Muscle layer of duodenum (tissue), 2 donors: ENCODE measurements at regions not wholly inside any gene's neighbourhood (a gene's known extent, or its start where the extent isn't known, plus 50 kb on each side); places are given as distances from the start of the nearest gene placed in this dataset.
A peak's percentile ranks its signal among the peaks of the same experiment; 100 is the strongest.
"Not testable (repeated sequence)": the region's sequence is repeated elsewhere in the genome, so short reads cannot be mapped to it uniquely, and the experiment has no call there.

Source experiments
- H3K27ac ChIP-seq: one replicate; pipeline ENCODE4 v1.7.0; 2013; ENCODE audit warnings: mild to moderate bottlenecking, low read length
- H3K27me3 ChIP-seq: one replicate; pipeline ENCODE4 v1.7.0; 2013; ENCODE audit warnings: low read depth, mild to moderate bottlenecking, control low read depth, low read length
- H3K36me3 ChIP-seq, 2 donors: one replicate each; pipeline ENCODE4 v1.7.0; 2013; ENCODE audit warnings: low read length in 2 of 2, control low read depth in 1 of 2, mild to moderate bottlenecking in 1 of 2; ENCODE audit not compliant: insufficient read depth in 2 of 2, control insufficient read depth in 1 of 2
- H3K4me1 ChIP-seq, 2 donors: one replicate each; pipeline ENCODE4 v1.7.0; 2013; ENCODE audit warnings: low read length in 2 of 2, mild to moderate bottlenecking in 2 of 2, control low read depth in 1 of 2, moderate library complexity in 1 of 2; ENCODE audit not compliant: insufficient read depth in 2 of 2, control insufficient read depth in 1 of 2
- H3K4me3 ChIP-seq, 2 donors: one replicate each; pipeline ENCODE4 v1.7.0; 2013; ENCODE audit warnings: low read length in 2 of 2, low read depth in 1 of 2, mild to moderate bottlenecking in 1 of 2
- H3K9me3 ChIP-seq, 2 donors: one replicate each; pipeline ENCODE4 v1.7.0; 2013; ENCODE audit warnings: low read length in 2 of 2, control low read depth in 1 of 2, mild to moderate bottlenecking in 1 of 2; ENCODE audit not compliant: control insufficient read depth in 1 of 2
- donor health status: healthy.

DNA sequence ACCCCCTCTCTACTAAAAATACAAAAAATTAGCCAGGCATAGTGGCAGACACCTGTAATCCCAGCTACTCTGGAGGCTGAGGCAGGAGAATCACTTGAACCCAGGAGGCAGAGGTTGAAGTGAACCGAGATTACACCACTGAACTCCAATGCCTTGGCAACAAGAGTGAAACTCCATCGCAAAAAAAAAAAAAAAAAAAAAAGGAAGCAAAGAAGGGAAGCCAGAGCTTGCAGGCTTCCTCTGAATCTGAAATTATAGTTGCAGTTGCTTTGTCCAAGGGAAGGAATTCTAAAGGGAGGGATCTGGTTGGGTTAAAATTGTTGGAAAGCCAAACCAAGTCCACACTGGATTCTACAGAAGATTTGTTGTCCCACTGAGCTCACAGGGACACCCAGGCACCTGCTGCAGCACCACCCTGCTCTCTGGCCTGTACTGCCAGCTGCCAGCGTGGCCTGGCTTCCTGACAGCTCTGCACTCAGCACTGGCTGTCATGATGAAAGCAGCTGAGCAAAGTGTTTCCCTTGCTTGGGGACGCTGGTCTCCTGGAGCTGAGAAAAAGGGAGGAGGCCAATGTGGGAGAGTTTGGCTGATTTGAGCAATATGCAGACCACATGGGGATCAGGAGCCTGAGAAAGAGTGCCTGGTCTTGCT, 88.8 kb upstream of the HES1 start:
- no peak overlapping the region for H3K4me3 ChIP-seq
- no peaks in the 10 kb centered on the region for H3K27me3 ChIP-seq
- H3K4me1 ChIP-seq = peaks cover 0 to 5% of the 10 kb centered on the region in 2 donors
- no peaks in the 10 kb centered on the region for H3K36me3 ChIP-seq
- H3K27ac ChIP-seq = no peak overlapping the region
- H3K9me3 ChIP-seq = peaks cover 17 to 18% of the 10 kb centered on the region in 2 donors

DNA sequence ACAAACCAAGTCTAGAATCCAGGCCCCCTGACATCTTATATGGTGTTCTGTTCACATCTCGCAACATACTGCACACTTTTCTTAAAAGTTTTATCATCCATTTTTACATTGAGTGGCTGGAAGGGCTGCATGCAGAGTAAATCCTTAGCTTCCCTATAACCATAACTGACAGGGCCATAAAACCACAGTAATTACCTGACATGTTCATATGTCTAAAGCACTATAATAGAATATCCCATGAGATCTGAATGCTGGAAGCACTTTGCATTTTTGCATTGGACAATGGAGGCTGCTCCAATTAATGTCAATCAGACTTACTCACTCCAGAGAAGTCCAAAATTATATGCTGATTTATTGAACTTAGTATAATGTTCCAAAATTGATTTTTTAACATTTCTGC, 86.6 kb upstream of the HES1 start:
- Histone ChIP-seq H3K4me1 (peaks cover 0 to 5% of the 10 kb centered on the region in 2 donors), H3K4me3 (no peak overlapping the region), H3K27me3 (no peaks in the 10 kb centered on the region), H3K36me3 (no peaks in the 10 kb centered on the region), H3K9me3 (peaks cover 17 to 18% of the 10 kb centered on the region in 2 donors), H3K27ac (no peak overlapping the region)

DNA sequence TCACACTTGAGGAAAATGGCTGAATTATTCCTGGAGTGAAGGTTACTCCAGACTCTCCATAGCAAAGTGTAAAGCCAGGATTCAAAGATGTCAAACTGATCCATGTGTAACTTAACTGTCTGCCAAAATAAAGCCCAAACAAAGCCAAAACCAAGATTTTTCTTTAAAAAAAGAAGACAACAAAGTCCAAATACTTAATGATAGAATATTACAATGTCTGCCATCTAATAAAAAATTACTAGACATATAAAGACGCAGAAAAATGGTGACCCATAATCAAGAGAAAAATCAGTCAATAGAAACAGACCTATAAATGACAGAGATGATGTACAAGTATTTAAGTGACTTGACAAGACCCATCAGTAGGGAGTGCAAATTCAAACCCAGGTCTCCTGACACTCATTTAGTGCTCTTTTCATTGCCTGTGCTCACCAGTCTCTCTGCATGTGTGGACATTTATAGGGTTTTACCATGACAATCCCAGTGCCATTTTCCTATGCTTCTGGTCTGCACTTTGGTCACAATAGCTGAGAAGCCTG, 85.1 kb upstream of the HES1 start:
- H3K36me3 ChIP-seq = no peaks in the 10 kb centered on the region

DNA sequence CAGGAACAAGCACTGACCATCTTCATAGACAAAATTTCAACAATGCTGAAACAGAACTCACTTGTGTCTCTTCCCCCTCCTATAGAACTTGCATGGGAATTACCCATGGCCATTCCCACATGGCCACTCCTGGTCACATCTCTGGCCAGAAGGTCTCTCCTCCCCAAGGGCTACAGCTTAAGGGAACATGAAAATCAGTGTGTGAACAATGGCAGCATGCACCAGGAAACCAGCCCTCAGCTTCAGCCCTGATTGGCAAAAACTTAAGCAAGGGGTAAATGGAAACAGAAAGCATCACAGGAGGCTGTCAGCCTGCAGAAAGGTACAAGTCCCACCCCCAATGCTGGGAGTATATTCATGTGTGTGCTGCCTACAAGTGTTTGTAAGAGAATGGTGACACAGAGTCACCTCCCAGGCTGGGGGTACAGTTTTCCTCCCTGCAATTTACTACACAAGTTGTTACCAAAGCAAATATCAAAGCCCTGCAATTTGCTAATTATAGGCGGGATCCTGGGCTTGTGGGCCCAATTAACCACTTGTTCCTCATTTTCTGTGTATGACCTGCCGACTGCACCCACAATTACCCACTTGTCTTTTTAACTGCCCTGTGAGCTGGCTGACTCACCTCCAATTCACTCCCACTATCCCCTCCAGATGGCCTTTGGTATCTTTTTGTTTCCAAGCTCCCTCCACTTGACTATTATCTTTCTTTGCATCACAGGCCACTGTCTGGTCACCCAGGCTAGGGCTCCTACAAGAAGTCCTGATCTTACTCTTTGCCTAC, 84.4 kb upstream of the HES1 start:
- H3K27me3 ChIP-seq = no peaks in the 10 kb centered on the region
- peaks cover 0 to 5% of the 10 kb centered on the region in 2 donors for H3K4me1 ChIP-seq
- peak overlapping the region in 1 of 2 donors; percentile 15 for H3K4me3 ChIP-seq
- H3K27ac ChIP-seq = no peak overlapping the region
- H3K9me3 ChIP-seq = peaks cover 17 to 18% of the 10 kb centered on the region in 2 donors
- H3K36me3 ChIP-seq = no peaks in the 10 kb centered on the region

More for the DNA sequence above, 85.1 kb upstream of the HES1 start:
- Histone ChIP-seq H3K27ac (no peak overlapping the region), H3K4me3 (no peak overlapping the region), H3K4me1 (peaks cover 0 to 5% of the 10 kb centered on the region in 2 donors), H3K9me3 (peaks cover 17 to 18% of the 10 kb centered on the region in 2 donors), H3K27me3 (no peaks in the 10 kb centered on the region)

DNA sequence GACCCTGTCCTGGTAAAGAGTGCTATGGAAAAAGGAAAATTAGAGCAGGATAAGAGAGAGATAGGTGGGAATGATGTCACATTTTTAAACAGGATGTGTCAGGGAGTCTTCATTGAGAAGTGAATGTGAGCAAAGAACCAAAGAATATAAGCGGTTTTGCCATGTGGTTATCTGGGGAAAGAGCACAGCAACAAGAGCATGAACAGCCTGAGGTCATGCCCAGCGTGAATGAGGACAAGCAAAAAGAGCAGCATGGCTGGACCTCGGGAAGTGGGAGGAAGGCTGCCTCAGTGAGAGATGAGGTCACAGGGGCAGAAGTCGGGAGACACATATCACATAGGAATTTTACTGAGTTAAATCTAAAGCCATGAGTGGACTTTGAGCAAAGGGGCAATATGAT, 82.8 kb upstream of the HES1 start:
- Histone ChIP-seq H3K27me3 (no peaks in the 10 kb centered on the region), H3K9me3 (peaks cover 17 to 18% of the 10 kb centered on the region in 2 donors), H3K36me3 (no peaks in the 10 kb centered on the region), H3K27ac (no peak overlapping the region), H3K4me1 (no peaks in the 10 kb centered on the region), H3K4me3 (no peak overlapping the region)

DNA sequence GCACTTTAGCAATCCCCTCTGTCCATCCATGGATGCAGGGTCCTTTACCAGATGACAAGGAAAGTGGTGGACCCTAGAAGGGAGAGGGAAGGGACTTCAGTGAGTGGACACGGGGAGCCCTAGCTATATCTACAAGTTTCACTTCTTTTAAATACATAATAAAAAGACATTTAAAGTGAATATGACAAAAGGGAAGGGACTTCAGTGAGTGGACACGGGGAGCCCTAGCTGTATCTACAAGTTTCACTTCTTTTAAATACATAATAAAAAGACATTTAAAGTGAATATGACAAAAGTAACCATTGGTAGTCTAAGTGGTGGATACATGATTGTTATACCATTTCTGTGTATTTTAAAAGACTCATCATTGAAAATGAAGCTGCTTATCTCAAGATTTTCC, 81.9 kb upstream of the HES1 start:
- H3K4me3 ChIP-seq = no peak overlapping the region
- peaks cover 17 to 18% of the 10 kb centered on the region in 2 donors for H3K9me3 ChIP-seq
- H3K27me3 ChIP-seq = no peaks in the 10 kb centered on the region
- H3K27ac ChIP-seq = no peak overlapping the region
- peaks cover 0 to 5% of the 10 kb centered on the region in 2 donors for H3K4me1 ChIP-seq
- no peaks in the 10 kb centered on the region for H3K36me3 ChIP-seq

DNA sequence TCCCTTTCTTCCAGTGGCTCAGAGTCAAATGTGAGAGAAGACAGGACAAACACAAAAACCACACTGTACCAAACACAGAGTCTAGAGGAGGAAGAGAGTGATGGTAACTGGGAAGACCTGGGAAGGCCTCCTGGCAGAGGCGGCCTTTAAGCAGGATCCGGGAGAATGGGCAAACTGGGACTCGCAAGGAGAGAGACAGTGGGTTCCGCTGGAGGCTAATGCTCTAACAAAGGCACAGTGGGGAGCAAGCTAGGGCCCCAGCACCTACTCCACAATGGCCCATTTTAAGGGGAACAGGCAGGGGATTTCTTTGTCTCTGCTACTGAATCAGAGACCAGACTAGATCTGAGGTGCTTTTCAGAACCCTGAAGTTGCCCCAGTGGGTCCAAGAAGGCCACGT, 81.4 kb upstream of the HES1 start:
- Histone ChIP-seq H3K27me3 (no peaks in the 10 kb centered on the region), H3K4me3 (no peak overlapping the region), H3K9me3 (peaks cover 17 to 18% of the 10 kb centered on the region in 2 donors), H3K36me3 (no peaks in the 10 kb centered on the region), H3K4me1 (peaks cover 0 to 5% of the 10 kb centered on the region in 2 donors), H3K27ac (no peak overlapping the region)

DNA sequence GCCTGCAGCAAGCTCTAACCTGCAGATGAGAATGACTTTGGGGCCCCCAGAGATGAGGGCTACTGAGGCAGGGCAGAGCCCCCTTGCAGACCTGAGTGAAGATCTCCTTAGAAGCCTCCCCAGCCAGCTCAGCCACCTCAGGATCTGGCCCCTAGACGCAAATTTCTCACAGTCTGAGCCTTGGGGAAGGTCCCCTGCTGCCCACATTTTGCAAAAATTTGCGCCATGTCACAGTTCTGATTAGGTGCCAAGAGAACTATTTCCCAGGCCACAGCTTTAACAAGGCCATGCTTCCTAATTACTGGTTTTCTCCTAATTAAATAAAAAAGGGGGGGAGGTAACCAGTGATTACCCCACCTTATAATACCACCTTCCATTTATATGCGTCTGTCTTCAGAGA, 81.0 kb upstream of the HES1 start:
- Histone ChIP-seq H3K27me3 (no peaks in the 10 kb centered on the region), H3K4me1 (peaks cover 0 to 5% of the 10 kb centered on the region in 2 donors), H3K9me3 (peaks cover 17 to 18% of the 10 kb centered on the region in 2 donors), H3K27ac (no peak overlapping the region), H3K36me3 (no peaks in the 10 kb centered on the region), H3K4me3 (no peak overlapping the region)

DNA sequence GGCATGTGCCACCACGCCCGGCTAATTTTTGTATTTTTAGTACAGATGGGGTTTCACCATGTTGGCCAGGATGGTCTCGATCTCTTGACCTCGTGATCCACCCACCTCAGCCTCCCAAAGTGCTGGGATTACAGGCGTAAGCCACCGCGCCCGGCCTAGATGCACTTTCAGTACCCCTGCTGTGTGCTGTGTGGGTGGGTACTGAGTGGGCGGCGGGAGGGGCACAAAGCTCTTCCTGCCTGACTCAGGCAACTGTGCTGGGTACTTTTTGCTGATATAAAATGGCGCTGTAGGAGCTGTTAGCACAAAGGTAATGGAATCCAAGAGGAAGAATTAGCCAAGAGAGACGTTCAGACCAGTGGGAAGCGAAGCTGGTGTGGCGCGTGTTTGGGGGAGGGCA, 79.6 kb upstream of the HES1 start:
- H3K4me3 ChIP-seq, H3K9me3 ChIP-seq, H3K36me3 ChIP-seq: not testable (repeated sequence)

DNA sequence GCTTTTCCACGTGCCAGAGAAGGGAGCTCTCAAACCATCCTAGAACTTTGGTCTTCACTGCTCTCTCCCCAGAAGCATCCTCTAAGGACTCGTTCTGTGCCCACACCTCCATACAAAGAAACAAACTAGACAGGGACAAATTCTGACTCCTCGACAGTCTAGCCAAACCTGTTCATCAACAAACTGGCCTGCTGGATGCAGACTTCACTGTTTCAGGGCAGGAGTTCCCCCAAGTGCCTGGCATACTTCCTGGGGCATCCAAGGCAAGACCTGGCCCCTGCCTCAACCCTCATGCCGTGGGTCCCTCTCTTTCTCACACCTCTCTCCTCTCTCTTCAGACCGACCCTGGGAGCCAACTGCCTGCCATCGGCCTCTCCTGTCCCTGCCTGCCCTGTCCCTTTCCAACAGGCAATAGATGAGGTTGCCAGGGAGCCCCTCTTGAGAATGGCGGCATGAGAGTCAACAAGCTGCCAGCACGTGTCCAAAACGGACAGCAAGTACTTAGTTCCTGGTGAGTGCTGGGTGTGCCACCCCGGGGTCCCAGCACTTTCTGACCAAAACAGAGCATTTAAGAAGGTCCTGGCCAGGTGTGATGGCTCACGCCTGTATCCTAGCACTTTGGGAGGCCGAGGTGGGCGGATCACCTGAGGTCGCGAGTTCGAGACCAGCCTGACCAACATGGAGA, 79.1 kb upstream of the HES1 start:
- H3K4me3 ChIP-seq = no peak overlapping the region
- no peak overlapping the region for H3K27ac ChIP-seq
- H3K27me3 ChIP-seq = no peaks in the 10 kb centered on the region
- peaks cover under 1 to 2% of the 10 kb centered on the region in 2 donors for H3K9me3 ChIP-seq
- H3K4me1 ChIP-seq = peaks cover 0 to 5% of the 10 kb centered on the region in 2 donors
- no peaks in the 10 kb centered on the region for H3K36me3 ChIP-seq

More for the DNA sequence above, 79.6 kb upstream of the HES1 start:
- H3K27me3 ChIP-seq, H3K4me1 ChIP-seq, H3K27ac ChIP-seq: not testable (repeated sequence)

DNA sequence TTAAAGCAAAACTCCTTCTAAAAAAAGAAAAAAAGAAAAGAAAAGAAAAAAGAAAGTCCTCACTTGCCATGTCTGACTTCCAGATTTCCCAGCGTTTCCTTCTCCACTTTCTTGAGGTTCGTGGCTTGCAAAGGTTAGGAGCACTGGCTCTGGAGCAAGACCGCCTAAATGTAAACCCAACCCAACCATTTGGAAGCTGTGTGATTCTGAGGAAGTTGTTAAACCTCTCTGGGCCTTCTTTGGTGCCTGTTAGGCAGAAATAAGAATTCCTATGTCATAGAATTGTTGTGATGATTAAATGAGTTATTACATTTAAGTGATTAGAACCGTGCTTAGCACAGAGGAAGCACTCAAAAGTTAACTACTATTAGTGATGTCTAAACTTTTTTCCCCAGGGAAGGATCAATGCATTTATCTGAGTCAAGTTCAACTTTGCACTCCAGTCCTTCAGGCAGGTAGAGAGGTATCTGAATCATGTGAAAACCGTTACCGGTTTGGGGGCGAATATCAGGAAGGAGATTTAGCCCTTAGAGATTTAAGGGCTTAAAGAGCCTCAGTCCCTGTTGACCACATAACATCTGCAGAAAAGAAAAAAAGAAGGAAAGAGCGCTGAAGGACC, 78.3 kb upstream of the HES1 start:
- Histone ChIP-seq H3K9me3 (no peaks in the 10 kb centered on the region), H3K36me3 (no peaks in the 10 kb centered on the region), H3K4me1 (peaks cover 0 to 5% of the 10 kb centered on the region in 2 donors), H3K27me3 (no peaks in the 10 kb centered on the region), H3K27ac (no peak overlapping the region), H3K4me3 (peak overlapping the region; percentile 0 to 40)
